ENCODE measurements at regions not wholly inside any gene's neighbourhood (a gene's known extent, or its start where the extent isn't known, plus 50 kb on each side); places are given as distances from the start of the nearest gene placed in this dataset.

DNA sequence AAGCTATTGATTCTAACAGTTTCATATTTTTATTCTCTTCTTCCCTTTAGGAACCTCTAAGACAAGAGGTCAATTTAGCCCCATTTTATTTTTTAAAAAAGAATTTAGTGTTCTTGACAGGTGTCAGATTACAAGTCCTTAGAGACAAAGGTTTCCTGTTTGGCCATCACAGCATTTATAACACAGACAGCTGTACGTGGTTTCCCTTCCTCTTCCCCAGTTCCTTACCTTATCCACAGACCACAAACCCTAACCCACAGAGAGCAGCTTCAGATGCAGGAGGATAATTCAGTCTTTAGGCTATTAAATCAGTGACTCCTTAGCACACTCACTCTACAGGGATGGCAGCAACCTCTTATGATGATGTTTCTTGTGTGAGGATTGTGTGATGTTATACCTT is 1210.1 kb downstream of the DIAPH3 start:
- TF ChIP-seq, protein P1, sequence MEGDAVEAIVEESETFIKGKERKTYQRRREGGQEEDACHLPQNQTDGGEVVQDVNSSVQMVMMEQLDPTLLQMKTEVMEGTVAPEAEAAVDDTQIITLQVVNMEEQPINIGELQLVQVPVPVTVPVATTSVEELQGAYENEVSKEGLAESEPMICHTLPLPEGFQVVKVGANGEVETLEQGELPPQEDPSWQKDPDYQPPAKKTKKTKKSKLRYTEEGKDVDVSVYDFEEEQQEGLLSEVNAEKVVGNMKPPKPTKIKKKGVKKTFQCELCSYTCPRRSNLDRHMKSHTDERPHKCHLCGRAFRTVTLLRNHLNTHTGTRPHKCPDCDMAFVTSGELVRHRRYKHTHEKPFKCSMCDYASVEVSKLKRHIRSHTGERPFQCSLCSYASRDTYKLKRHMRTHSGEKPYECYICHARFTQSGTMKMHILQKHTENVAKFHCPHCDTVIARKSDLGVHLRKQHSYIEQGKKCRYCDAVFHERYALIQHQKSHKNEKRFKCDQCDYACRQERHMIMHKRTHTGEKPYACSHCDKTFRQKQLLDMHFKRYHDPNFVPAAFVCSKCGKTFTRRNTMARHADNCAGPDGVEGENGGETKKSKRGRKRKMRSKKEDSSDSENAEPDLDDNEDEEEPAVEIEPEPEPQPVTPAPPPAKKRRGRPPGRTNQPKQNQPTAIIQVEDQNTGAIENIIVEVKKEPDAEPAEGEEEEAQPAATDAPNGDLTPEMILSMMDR (IDR thresholded peaks at IDR 0.05; ENCODE audit: low read depth, low read length, missing input control), result no peak
- TF ChIP-seq EGR1 (IDR thresholded peaks at IDR 0.05; ENCODE audit: low read depth in 2 of 2) (no peak), RAD21 (IDR thresholded peaks at IDR 0.05) (no peak), TAF1 (conservative IDR thresholded peaks at IDR 0.05) (no peak), FOXA2 (IDR thresholded peaks at IDR 0.05) (no peak), REST (IDR thresholded peaks at IDR 0.05) (no peak), HNF4G (IDR thresholded peaks at IDR 0.05) (no peak), FOXA1 (IDR thresholded peaks at IDR 0.05) (no peak), GABPA (IDR thresholded peaks at IDR 0.05 in 1 of 2, conservative IDR thresholded peaks at IDR 0.05 in 1 of 2) (no peak)
